HEK293T (cell line): ENCODE measurements at regions not wholly inside any gene's neighbourhood (a gene's known extent, or its start where the extent isn't known, plus 50 kb on each side); places are given as distances from the start of the nearest gene placed in this dataset.

Experiments used
- BHLHE40 ChIP-seq: fragments of 450-650 bp; IDR thresholded peaks from 2 replicates; pipeline ENCODE4 v1.6.1; 2016; ENCODE audit warnings: mild to moderate bottlenecking, moderate library complexity, borderline replicate concordance
- ELF4 ChIP-seq: fragments of 450-650 bp; IDR thresholded peaks from 2 replicates; pipeline ENCODE4 v1.6.1; 2017; ENCODE audit warnings: antibody characterized with exemption
- SP1 ChIP-seq: fragments of 450-650 bp; IDR thresholded peaks from 2 replicates; pipeline ENCODE4 v1.6.1; 2017

DNA sequence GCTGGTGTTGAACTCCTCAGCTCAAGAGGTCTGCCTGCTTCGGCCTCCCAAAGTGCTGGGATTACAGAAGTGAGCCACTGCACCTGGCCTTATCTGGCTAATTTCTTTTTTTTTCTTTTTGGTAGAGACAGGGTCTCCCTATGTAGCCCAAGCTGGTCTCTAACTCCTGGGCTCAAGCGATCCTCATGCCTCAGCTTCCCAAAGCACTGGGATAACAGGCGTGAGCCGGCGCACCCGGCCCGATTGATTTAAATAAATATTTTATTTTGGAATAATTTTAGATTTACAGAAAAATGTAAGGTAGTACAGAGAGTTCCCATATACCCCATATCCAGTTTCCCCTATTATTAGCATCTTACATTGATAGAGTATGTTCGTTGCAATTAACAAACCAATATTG is 155.0 kb upstream of the MVB12B start:
- TF ChIP-seq ELF4 (no peak), BHLHE40 (no peak), SP1 (no peak)
